HG03571 (cell line): ENCODE measurements at regions not wholly inside any gene's neighbourhood (a gene's known extent, or its start where the extent isn't known, plus 50 kb on each side); places are given as distances from the start of the nearest gene placed in this dataset.
"Not testable (repeated sequence)": the region's sequence is repeated elsewhere in the genome, so short reads cannot be mapped to it uniquely, and the experiment has no call there.

Source experiments
- ATAC-seq: cut with Tn5 transposase; IDR thresholded peaks from one replicate; pipeline ENCODE4 v1.9.1; 2021; ENCODE audit not compliant: unreplicated experiment

GRCh38 chr7:52615021-52615695 is 420.3 kb upstream of the POM121L12 start:
- ATAC-seq = no peak

GRCh38 chr7:52609511-52609910 is 425.9 kb upstream of the POM121L12 start:
- ATAC-seq = no peak

GRCh38 chr7:52592698-52593097 is 442.7 kb upstream of the POM121L12 start:
- no peak for ATAC-seq

GRCh38 chr7:52586704-52587103 is 448.7 kb upstream of the POM121L12 start:
- ATAC-seq = no peak

- ATAC-seq = no peak
These were observed 451.4 kb upstream of the POM121L12 start for GRCh38 chr7:52584041-52584440.

- not testable (repeated sequence) for ATAC-seq
These were observed 462.3 kb upstream of the POM121L12 start for GRCh38 chr7:52573141-52573540.

- ATAC-seq = no peak
These were observed 464.4 kb upstream of the POM121L12 start for GRCh38 chr7:52571026-52571425.

- no peak for ATAC-seq
These were observed 466.3 kb upstream of the POM121L12 start for GRCh38 chr7:52569151-52569550.

GRCh38 chr7:52565974-52566373 is 469.5 kb upstream of the POM121L12 start:
- ATAC-seq = no peak

GRCh38 chr7:52555805-52556204 is 479.6 kb upstream of the POM121L12 start:
- no peak for ATAC-seq

- ATAC-seq = no peak
These were observed 488.0 kb upstream of the POM121L12 start for GRCh38 chr7:52547308-52547910.

- ATAC-seq = not testable (repeated sequence)
These were observed 494.2 kb upstream of the POM121L12 start for GRCh38 chr7:52541198-52541765.

GRCh38 chr7:52540041-52540440 is 495.4 kb upstream of the POM121L12 start:
- ATAC-seq = no peak

- ATAC-seq = no peak
These were observed 496.0 kb upstream of the POM121L12 start for GRCh38 chr7:52539414-52539813.

GRCh38 chr7:52537051-52537450 is 498.4 kb upstream of the POM121L12 start:
- ATAC-seq = no peak

- no peak for ATAC-seq
These were observed 509.6 kb upstream of the POM121L12 start for GRCh38 chr7:52525772-52526341.

- no peak for ATAC-seq
These were observed 516.6 kb upstream of the POM121L12 start for GRCh38 chr7:52518869-52519268.

GRCh38 chr7:52512656-52513055 is 522.8 kb upstream of the POM121L12 start:
- no peak for ATAC-seq

GRCh38 chr7:52507546-52508255 is 527.7 kb upstream of the POM121L12 start:
- ATAC-seq = no peak

GRCh38 chr7:52506325-52506724 is 529.1 kb upstream of the POM121L12 start:
- no peak for ATAC-seq

- ATAC-seq = no peak
These were observed 530.9 kb upstream of the POM121L12 start for GRCh38 chr7:52504561-52504960.

- ATAC-seq = no peak
These were observed 533.2 kb upstream of the POM121L12 start for GRCh38 chr7:52502281-52502680.
